ENCODE measurements at regions not wholly inside any gene's neighbourhood (a gene's known extent, or its start where the extent isn't known, plus 50 kb on each side); places are given as distances from the start of the nearest gene placed in this dataset.
A peak's percentile ranks its signal among the peaks of the same experiment; 100 is the strongest.

GRCh38 chr5:93163010-93163663, 417.9 kb downstream of the NR2F1-AS1 start:
- DNase-seq (ENCODE audit: low read depth in 2 of 2) = peak; percentile 81 to 87

GRCh38 chr5:93161661-93162654, 419.1 kb downstream of the NR2F1-AS1 start:
- DNase-seq (ENCODE audit: low read depth in 2 of 2) = no peak

GRCh38 chr5:93158841-93159240, 422.2 kb downstream of the NR2F1-AS1 start:
- no peak for DNase-seq (ENCODE audit: low read depth in 2 of 2)

- DNase-seq (ENCODE audit: low read depth in 2 of 2) = no peak
Observed at GRCh38 chr5:93156566-93156965, 424.5 kb downstream of the NR2F1-AS1 start.

GRCh38 chr5:93154535-93154934, 426.5 kb downstream of the NR2F1-AS1 start:
- no peak for DNase-seq (ENCODE audit: low read depth in 2 of 2)

GRCh38 chr5:93153461-93153860, 427.6 kb downstream of the NR2F1-AS1 start:
- DNase-seq (ENCODE audit: low read depth in 2 of 2) = no peak

- DNase-seq (ENCODE audit: low read depth in 2 of 2) = no peak
Observed at GRCh38 chr5:93151896-93152295, 429.1 kb downstream of the NR2F1-AS1 start.

- no peak for DNase-seq (ENCODE audit: low read depth in 2 of 2)
Observed at GRCh38 chr5:93151121-93151520, 429.9 kb downstream of the NR2F1-AS1 start.

GRCh38 chr5:93150311-93151012, 430.6 kb downstream of the NR2F1-AS1 start:
- DNase-seq (ENCODE audit: low read depth in 2 of 2) = no peak

- no peak for DNase-seq (ENCODE audit: low read depth in 2 of 2)
Observed at GRCh38 chr5:93145767-93146166, 435.3 kb downstream of the NR2F1-AS1 start.

GRCh38 chr5:93145019-93145418, 436.0 kb downstream of the NR2F1-AS1 start:
- DNase-seq (ENCODE audit: low read depth in 2 of 2) = no peak

GRCh38 chr5:93141969-93142368, 439.1 kb downstream of the NR2F1-AS1 start:
- DNase-seq (ENCODE audit: low read depth in 2 of 2) = no peak

GRCh38 chr5:93130624-93131490, 450.2 kb downstream of the NR2F1-AS1 start:
- no peak for DNase-seq (ENCODE audit: low read depth in 2 of 2)

- no peak for DNase-seq (ENCODE audit: low read depth in 2 of 2)
Observed at GRCh38 chr5:93126634-93127033, 454.4 kb downstream of the NR2F1-AS1 start.

- DNase-seq (ENCODE audit: low read depth in 2 of 2) = no peak
Observed at GRCh38 chr5:93123127-93123526, 457.9 kb downstream of the NR2F1-AS1 start.

GRCh38 chr5:93122446-93122845, 458.6 kb downstream of the NR2F1-AS1 start:
- DNase-seq (ENCODE audit: low read depth in 2 of 2) = no peak

- no peak for DNase-seq (ENCODE audit: low read depth in 2 of 2)
Observed at GRCh38 chr5:93120771-93121170, 460.2 kb downstream of the NR2F1-AS1 start.

- no peak for DNase-seq (ENCODE audit: low read depth in 2 of 2)
Observed at GRCh38 chr5:93120051-93120450, 461.0 kb downstream of the NR2F1-AS1 start.

- DNase-seq (ENCODE audit: low read depth in 2 of 2) = no peak
Observed at GRCh38 chr5:93117751-93118531, 463.1 kb downstream of the NR2F1-AS1 start.

- DNase-seq (ENCODE audit: low read depth in 2 of 2) = no peak
Observed at GRCh38 chr5:93107805-93108520, 473.1 kb downstream of the NR2F1-AS1 start.

All from fibroblast of skin of left biceps (primary cell).